Left lung (tissue), 4 donors: ENCODE measurements at regions not wholly inside any gene's neighbourhood (a gene's known extent, or its start where the extent isn't known, plus 50 kb on each side); places are given as distances from the start of the nearest gene placed in this dataset.
A peak's percentile ranks its signal among the peaks of the same experiment; 100 is the strongest.

Source experiments
- ATAC-seq: fragments of 200-7000 bp; cut with Tn5 transposase; one replicate; pipeline ENCODE4 v1.9.1; 2020; ENCODE audit warnings: moderate library complexity
- DNase-seq, 4 donors: peaks; one replicate each; pipeline ENCODE4 v3.0.0-alpha.2; 2013 to 2020
- H3K27ac ChIP-seq, 2 donors: fragments of 200-600 bp; sonication (generic) in 1 of 2; one replicate each; pipeline versions ENCODE4 v1.5.0 to v1.8.0; 2020 to 2021
- H3K27me3 ChIP-seq, 2 donors: fragments of 200-600 bp; sonication (generic) in 1 of 2; one replicate each; pipeline versions ENCODE4 v1.5.0 to v1.8.0; 2020 to 2021
- H3K36me3 ChIP-seq, 2 donors: fragments of 200-600 bp; sonication (generic) in 1 of 2; one replicate each; pipeline versions ENCODE4 v1.5.0 to v1.8.0; 2020 to 2021
- H3K4me1 ChIP-seq, 2 donors: fragments of 200-600 bp; one replicate each; pipeline ENCODE4 v1.8.0; 2021
- H3K4me3 ChIP-seq, 2 donors: fragments of 200-600 bp; sonication (generic) in 1 of 2; one replicate each; pipeline versions ENCODE4 v1.5.0 to v1.8.0; 2020 to 2021; ENCODE audit warnings: mild to moderate bottlenecking in 1 of 2
- H3K9me3 ChIP-seq, 2 donors: fragments of 200-600 bp; sonication (generic) in 1 of 2; one replicate each; pipeline versions ENCODE4 v1.5.0 to v1.8.0; 2020 to 2021
- CTCF ChIP-seq, 2 donors: fragments of 200-600 bp; sonication (generic) in 1 of 2; IDR thresholded peaks; one replicate each; pipeline versions ENCODE4 v1.5.0 to v1.8.0; 2021; ENCODE audit warnings: antibody characterized with exemption in 2 of 2
- intact Hi-C, 2 donors: fragments of 100-400 bp; cut with DNase I; formaldehyde crosslinking; loops; one replicate each; pipeline versions ENCODE4 v1.11.2 to v1.14.2; 2022
- donor health status: DM: no; HTN: yes; CAD: no.
- donor health status: DM: no; HTN: no; CAD: no.

DNA sequence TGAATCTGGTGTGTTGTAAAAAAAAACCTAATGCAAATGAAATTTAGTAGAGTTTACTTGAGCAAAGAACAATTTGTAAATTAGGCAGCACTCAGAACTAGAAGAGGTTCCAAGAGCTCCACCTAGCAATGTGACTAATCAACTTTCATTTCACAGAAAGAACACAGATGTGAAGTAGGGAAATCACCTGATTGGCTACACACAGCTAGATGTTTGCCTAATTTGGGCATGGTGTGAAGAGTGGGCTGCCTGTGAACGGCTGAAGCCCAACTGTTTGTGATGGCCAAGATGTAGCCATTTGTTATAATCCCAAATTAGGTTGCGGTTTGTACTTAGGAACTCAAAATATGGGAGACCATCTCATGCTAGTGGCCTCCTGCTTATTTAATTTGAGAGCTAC lies 724.4 kb upstream of the SLITRK5 start:
- Histone ChIP-seq H3K4me1 (no peaks in the 10 kb centered on the region), H3K9me3 (peaks cover 0 to 5% of the 10 kb centered on the region in 2 donors), H3K36me3 (no peaks in the 10 kb centered on the region), H3K27me3 (no peaks in the 10 kb centered on the region), H3K4me3 (no peak overlapping the region), H3K27ac (no peak overlapping the region)
- intact Hi-C loops = no loop called here
- DNase-seq (no peak), ATAC-seq (no peak)
- TF ChIP-seq CTCF (IDR thresholded peaks at IDR 0.05) = no peak

GRCh38 chr13:86954341-86954740 lies 716.8 kb upstream of the SLITRK5 start:
- Histone ChIP-seq H3K36me3 (no peaks in the 10 kb centered on the region), H3K4me3 (no peak overlapping the region), H3K4me1 (no peaks in the 10 kb centered on the region), H3K27me3 (no peaks in the 10 kb centered on the region), H3K9me3 (peaks cover 0 to 17% of the 10 kb centered on the region in 2 donors), H3K27ac (no peak overlapping the region)
- DNase-seq (no peak), ATAC-seq (no peak)
- intact Hi-C loops = no loop called here
- TF ChIP-seq CTCF (IDR thresholded peaks at IDR 0.05) = no peak

DNA sequence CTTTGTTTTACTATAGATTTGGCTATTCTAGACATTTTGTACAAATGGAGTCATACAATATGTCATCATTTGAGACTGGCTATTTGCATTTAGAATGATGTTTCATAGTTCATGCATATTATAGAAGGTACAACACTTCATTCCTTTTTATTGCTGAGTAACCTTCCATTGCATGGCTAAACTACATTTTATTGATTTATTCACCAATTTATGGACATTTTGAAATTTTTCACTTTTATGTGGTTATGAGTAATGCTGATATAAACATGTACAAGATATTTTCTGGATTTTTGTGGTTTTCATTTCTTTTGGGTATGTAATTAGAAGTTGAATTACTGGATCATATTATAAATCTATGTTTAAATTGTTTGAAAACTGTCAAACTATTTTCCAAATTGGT lies 710.3 kb upstream of the SLITRK5 start:
- intact Hi-C loops = no loop called here

DNA sequence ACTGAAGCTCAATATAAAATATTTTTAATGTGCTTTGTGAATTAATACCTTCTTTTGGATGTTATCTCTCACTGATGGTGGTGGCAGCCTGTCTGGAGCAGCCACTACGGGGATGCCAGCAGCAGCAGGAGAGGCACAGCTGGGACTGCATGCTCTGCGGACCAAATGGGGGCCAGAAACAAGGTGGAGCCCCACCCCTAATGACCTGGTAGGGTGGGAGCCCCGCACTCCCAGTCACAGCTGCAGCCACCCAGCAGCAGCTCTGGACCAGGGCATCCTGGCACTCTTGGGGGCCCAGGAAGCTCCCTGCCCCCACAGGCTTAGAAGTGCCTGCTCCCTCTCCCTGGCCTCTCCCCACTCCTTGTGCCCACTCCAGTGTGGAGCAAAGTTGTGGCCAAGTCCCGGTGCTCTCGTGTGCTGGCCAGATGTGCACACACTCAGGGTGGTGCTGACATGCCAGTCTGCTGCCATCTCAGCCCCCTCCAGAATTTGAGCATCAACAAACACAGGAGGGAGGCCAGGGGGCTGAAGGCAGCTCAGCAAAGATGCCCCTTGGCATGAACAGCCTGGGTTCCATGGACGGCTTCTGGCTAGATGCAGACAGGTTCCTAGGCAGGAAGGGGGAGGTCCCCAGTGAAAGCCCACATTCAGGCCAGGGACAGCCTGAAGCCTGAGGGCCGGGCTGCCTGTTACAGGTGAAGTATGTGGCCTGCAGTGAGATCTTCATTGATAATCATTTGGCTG lies 696.7 kb upstream of the SLITRK5 start:
- Histone ChIP-seq H3K4me1 (no peaks in the 10 kb centered on the region), H3K27ac (no peak overlapping the region), H3K36me3 (no peaks in the 10 kb centered on the region), H3K4me3 (no peak overlapping the region), H3K9me3 (no peaks in the 10 kb centered on the region), H3K27me3 (no peaks in the 10 kb centered on the region)
- peak in 1 of 4 donors; percentile 35 for DNase-seq
- ATAC-seq = no peak
- intact Hi-C loops = no loop called here
- no peak for TF ChIP-seq CTCF (IDR thresholded peaks at IDR 0.05)

More for the DNA sequence above, 710.3 kb upstream of the SLITRK5 start:
- Histone ChIP-seq H3K9me3 (peaks cover 0 to 13% of the 10 kb centered on the region in 2 donors), H3K4me1 (no peaks in the 10 kb centered on the region), H3K4me3 (no peak overlapping the region), H3K27me3 (no peaks in the 10 kb centered on the region), H3K36me3 (no peaks in the 10 kb centered on the region), H3K27ac (no peak overlapping the region)
- no peak for TF ChIP-seq CTCF (IDR thresholded peaks at IDR 0.05)
- no peak for DNase-seq
- ATAC-seq = no peak

DNA sequence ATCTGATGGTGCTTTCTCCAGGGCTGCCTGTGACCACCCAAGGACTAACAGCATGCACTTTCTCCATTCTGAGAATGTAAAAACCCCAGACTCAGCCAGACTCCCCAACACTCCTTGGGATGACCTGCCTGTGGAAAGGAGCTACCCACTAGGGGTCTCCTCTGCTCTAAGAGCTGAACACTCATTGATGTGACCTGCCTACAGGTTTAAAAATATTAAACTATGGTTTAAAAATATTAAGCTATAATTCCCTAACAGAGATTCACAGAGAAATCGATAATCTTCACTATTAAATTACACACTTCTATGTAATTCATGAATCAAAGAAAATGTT lies 696.2 kb upstream of the SLITRK5 start:
- DNase-seq = no peak
- intact Hi-C loops = no loop called here
- no peaks in the 10 kb centered on the region for H3K9me3 ChIP-seq
- TF ChIP-seq CTCF (IDR thresholded peaks at IDR 0.05) = no peak
- H3K27ac ChIP-seq = no peak overlapping the region
- H3K4me3 ChIP-seq = no peak overlapping the region
- no peaks in the 10 kb centered on the region for H3K27me3 ChIP-seq
- ATAC-seq = no peak
- no peaks in the 10 kb centered on the region for H3K4me1 ChIP-seq
- no peaks in the 10 kb centered on the region for H3K36me3 ChIP-seq
